ENCODE measurements at regions not wholly inside any gene's neighbourhood (a gene's known extent, or its start where the extent isn't known, plus 50 kb on each side); places are given as distances from the start of the nearest gene placed in this dataset.

DNA sequence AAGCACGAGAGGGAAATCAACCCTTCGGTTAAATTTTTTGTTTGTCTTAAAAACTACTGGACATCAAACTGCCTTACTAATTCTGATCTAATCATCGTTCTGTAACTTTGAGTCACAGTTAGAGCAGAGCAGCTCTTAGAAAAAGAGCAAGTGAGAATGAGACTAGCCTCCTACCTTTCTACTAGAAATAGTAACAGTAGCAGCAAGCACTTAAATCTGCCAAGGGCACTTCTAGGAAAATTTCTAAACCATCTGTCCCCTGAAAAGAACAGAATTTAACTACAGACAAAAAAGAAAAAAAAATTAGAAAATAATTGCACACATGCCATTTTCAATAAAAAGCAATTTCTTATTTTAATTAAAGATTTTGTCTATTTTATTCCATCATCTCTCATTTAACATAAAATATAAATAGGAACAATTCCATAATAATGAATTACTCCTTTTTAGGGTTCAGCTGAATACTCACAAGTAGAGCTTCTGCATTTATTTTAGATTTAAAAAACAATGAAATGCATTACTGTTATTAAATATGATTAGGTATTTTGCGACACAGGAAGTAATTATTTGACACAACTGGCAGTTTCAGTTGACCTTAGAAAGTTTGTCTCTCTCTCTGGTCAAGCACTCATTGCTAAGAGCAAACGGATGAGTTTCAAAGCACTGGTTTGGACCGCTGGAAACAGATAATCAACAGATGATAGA lies 250.8 kb upstream of the SOX9 start:
- TF ChIP-seq, protein P1, sequence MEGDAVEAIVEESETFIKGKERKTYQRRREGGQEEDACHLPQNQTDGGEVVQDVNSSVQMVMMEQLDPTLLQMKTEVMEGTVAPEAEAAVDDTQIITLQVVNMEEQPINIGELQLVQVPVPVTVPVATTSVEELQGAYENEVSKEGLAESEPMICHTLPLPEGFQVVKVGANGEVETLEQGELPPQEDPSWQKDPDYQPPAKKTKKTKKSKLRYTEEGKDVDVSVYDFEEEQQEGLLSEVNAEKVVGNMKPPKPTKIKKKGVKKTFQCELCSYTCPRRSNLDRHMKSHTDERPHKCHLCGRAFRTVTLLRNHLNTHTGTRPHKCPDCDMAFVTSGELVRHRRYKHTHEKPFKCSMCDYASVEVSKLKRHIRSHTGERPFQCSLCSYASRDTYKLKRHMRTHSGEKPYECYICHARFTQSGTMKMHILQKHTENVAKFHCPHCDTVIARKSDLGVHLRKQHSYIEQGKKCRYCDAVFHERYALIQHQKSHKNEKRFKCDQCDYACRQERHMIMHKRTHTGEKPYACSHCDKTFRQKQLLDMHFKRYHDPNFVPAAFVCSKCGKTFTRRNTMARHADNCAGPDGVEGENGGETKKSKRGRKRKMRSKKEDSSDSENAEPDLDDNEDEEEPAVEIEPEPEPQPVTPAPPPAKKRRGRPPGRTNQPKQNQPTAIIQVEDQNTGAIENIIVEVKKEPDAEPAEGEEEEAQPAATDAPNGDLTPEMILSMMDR (conservative IDR thresholded peaks at IDR 0.05), result no peak
- no peak for TF ChIP-seq EZH2 (IDR thresholded peaks at IDR 0.05; ENCODE audit: low read depth)

Measured in PC-9 (cell line).